Medulla oblongata (tissue), 1 donor: ENCODE measurements at regions not wholly inside any gene's neighbourhood (a gene's known extent, or its start where the extent isn't known, plus 50 kb on each side); places are given as distances from the start of the nearest gene placed in this dataset.

Source experiments
- DNase-seq: peaks from one replicate; pipeline ENCODE4 v3.0.0-alpha.2; 2015; ENCODE audit errors: extremely low spot score

- no peak for DNase-seq
These were observed 51.6 kb upstream of the KCND3 start for GRCh38 chr1:112040891-112041740.

- no peak for DNase-seq
These were observed 54.4 kb upstream of the KCND3 start for GRCh38 chr1:112043901-112044300.

GRCh38 chr1:112044745-112045144 lies 55.3 kb upstream of the KCND3 start:
- DNase-seq, result no peak

- DNase-seq, result no peak
These were observed 57.2 kb upstream of the KCND3 start for GRCh38 chr1:112046630-112047029.

- no peak for DNase-seq
These were observed 59.0 kb upstream of the KCND3 start for GRCh38 chr1:112048421-112048820.

- no peak for DNase-seq
These were observed 65.0 kb upstream of the KCND3 start for GRCh38 chr1:112054510-112054909.

- no peak for DNase-seq
These were observed 66.9 kb upstream of the KCND3 start for GRCh38 chr1:112056354-112056753.

- no peak for DNase-seq
These were observed 68.3 kb upstream of the KCND3 start for GRCh38 chr1:112057736-112058135.

GRCh38 chr1:112058815-112059450 lies 69.5 kb upstream of the KCND3 start:
- DNase-seq, result no peak

GRCh38 chr1:112059679-112060078 lies 70.2 kb upstream of the KCND3 start:
- no peak for DNase-seq

- no peak for DNase-seq
These were observed 70.8 kb upstream of the KCND3 start for GRCh38 chr1:112060261-112060660.

- no peak for DNase-seq
These were observed 71.6 kb upstream of the KCND3 start for GRCh38 chr1:112061056-112061455.

- peak; percentile 9 for DNase-seq
These were observed 72.4 kb upstream of the KCND3 start for GRCh38 chr1:112061901-112062320.

GRCh38 chr1:112063781-112064728 lies 74.6 kb upstream of the KCND3 start:
- no peak for DNase-seq

GRCh38 chr1:112067989-112068388 lies 78.5 kb upstream of the KCND3 start:
- no peak for DNase-seq

- no peak for DNase-seq
These were observed 81.2 kb upstream of the KCND3 start for GRCh38 chr1:112070677-112071076.

- no peak for DNase-seq
These were observed 85.2 kb upstream of the KCND3 start for GRCh38 chr1:112074711-112075110.

GRCh38 chr1:112075566-112075965 lies 86.1 kb upstream of the KCND3 start:
- DNase-seq, result no peak

GRCh38 chr1:112079446-112079845 lies 90.0 kb upstream of the KCND3 start:
- DNase-seq, result no peak

- no peak for DNase-seq
These were observed 94.0 kb upstream of the KCND3 start for GRCh38 chr1:112083487-112083886.

GRCh38 chr1:112092656-112093371 lies 103.3 kb upstream of the KCND3 start:
- DNase-seq, result no peak

- no peak for DNase-seq
These were observed 103.9 kb upstream of the KCND3 start for GRCh38 chr1:112093372-112093694.
